Superior temporal gyrus (tissue), 1 donor: ENCODE measurements at regions not wholly inside any gene's neighbourhood (a gene's known extent, or its start where the extent isn't known, plus 50 kb on each side); places are given as distances from the start of the nearest gene placed in this dataset.
A peak's percentile ranks its signal among the peaks of the same experiment; 100 is the strongest.
"Not testable (repeated sequence)": the region's sequence is repeated elsewhere in the genome, so short reads cannot be mapped to it uniquely, and the experiment has no call there.

Experiments
- DNase-seq: peaks from one replicate; pipeline ENCODE4 v3.0.0-alpha.2; 2016; ENCODE audit errors: extremely low spot score

- no peak for DNase-seq
Measured at GRCh38 chr9:81431641-81432040, 257.7 kb downstream of the TLE1 start.

GRCh38 chr9:81430727-81431126 is 258.6 kb downstream of the TLE1 start:
- DNase-seq, result no peak

GRCh38 chr9:81427870-81428269 is 261.5 kb downstream of the TLE1 start:
- DNase-seq, result no peak

GRCh38 chr9:81424431-81424830 is 264.9 kb downstream of the TLE1 start:
- no peak for DNase-seq

GRCh38 chr9:81423589-81424326 is 265.6 kb downstream of the TLE1 start:
- no peak for DNase-seq

- not testable (repeated sequence) for DNase-seq
Measured at GRCh38 chr9:81421090-81421489, 268.3 kb downstream of the TLE1 start.

GRCh38 chr9:81420024-81420423 is 269.3 kb downstream of the TLE1 start:
- no peak for DNase-seq

GRCh38 chr9:81417941-81418340 is 271.4 kb downstream of the TLE1 start:
- DNase-seq, result no peak

GRCh38 chr9:81417299-81417675 is 272.1 kb downstream of the TLE1 start:
- DNase-seq, result no peak

- no peak for DNase-seq
Measured at GRCh38 chr9:81416476-81417298, 272.7 kb downstream of the TLE1 start.

GRCh38 chr9:81414836-81415235 is 274.5 kb downstream of the TLE1 start:
- no peak for DNase-seq

GRCh38 chr9:81411961-81412360 is 277.4 kb downstream of the TLE1 start:
- DNase-seq, result no peak

GRCh38 chr9:81410201-81410600 is 279.1 kb downstream of the TLE1 start:
- no peak for DNase-seq

GRCh38 chr9:81408951-81409350 is 280.4 kb downstream of the TLE1 start:
- no peak for DNase-seq

- no peak for DNase-seq
Measured at GRCh38 chr9:81404931-81405598, 284.3 kb downstream of the TLE1 start.

GRCh38 chr9:81397481-81398381 is 291.6 kb downstream of the TLE1 start:
- DNase-seq, result no peak

GRCh38 chr9:81396528-81396927 is 292.8 kb downstream of the TLE1 start:
- no peak for DNase-seq

GRCh38 chr9:81395676-81396054 is 293.7 kb downstream of the TLE1 start:
- no peak for DNase-seq

- DNase-seq, result peak; percentile 61
Measured at GRCh38 chr9:81394881-81395675, 294.3 kb downstream of the TLE1 start.

- DNase-seq, result no peak
Measured at GRCh38 chr9:81393985-81394811, 295.1 kb downstream of the TLE1 start.
